ENCODE measurements at regions not wholly inside any gene's neighbourhood (a gene's known extent, or its start where the extent isn't known, plus 50 kb on each side); places are given as distances from the start of the nearest gene placed in this dataset.

- TF ChIP-seq POLR2A (IDR thresholded peaks at IDR 0.05) = no peak
- TF ChIP-seq CTCF (IDR thresholded peaks at IDR 0.05) = no peak
These were observed 603.1 kb upstream of the PCDH15 start for GRCh38 chr10:55404094-55404493.

Data from tibial nerve (tissue), 3 donors.